HG02610 (cell line): ENCODE measurements at regions not wholly inside any gene's neighbourhood (a gene's known extent, or its start where the extent isn't known, plus 50 kb on each side); places are given as distances from the start of the nearest gene placed in this dataset.

ENCODE experiments used
- ATAC-seq: cut with Tn5 transposase; IDR thresholded peaks from one replicate; pipeline ENCODE4 v1.9.1; 2021; ENCODE audit warnings: mild to moderate bottlenecking, moderate library complexity; ENCODE audit not compliant: unreplicated experiment

GRCh38 chr7:49244543-49244942 is 320.2 kb downstream of the CDC14C start:
- ATAC-seq, result no peak

GRCh38 chr7:49245062-49245461 is 320.7 kb downstream of the CDC14C start:
- ATAC-seq, result no peak

- ATAC-seq, result no peak
Observed at GRCh38 chr7:49247759-49248158, 323.4 kb downstream of the CDC14C start.

GRCh38 chr7:49255054-49255453 is 330.7 kb downstream of the CDC14C start:
- ATAC-seq, result no peak

- ATAC-seq, result no peak
Observed at GRCh38 chr7:49260538-49260937, 336.2 kb downstream of the CDC14C start.

GRCh38 chr7:49261928-49262327 is 337.6 kb downstream of the CDC14C start:
- ATAC-seq, result no peak

GRCh38 chr7:49264530-49264929 is 340.2 kb downstream of the CDC14C start:
- ATAC-seq, result no peak

GRCh38 chr7:49273897-49274296 is 349.6 kb downstream of the CDC14C start:
- ATAC-seq, result no peak

GRCh38 chr7:49279891-49280290 is 355.5 kb downstream of the CDC14C start:
- no peak for ATAC-seq

- ATAC-seq, result no peak
Observed at GRCh38 chr7:49287653-49288052, 363.3 kb downstream of the CDC14C start.

- ATAC-seq, result no peak
Observed at GRCh38 chr7:49294611-49295010, 370.3 kb downstream of the CDC14C start.

- no peak for ATAC-seq
Observed at GRCh38 chr7:49295146-49295545, 370.8 kb downstream of the CDC14C start.

- ATAC-seq, result no peak
Observed at GRCh38 chr7:49297958-49298357, 373.6 kb downstream of the CDC14C start.

- no peak for ATAC-seq
Observed at GRCh38 chr7:49308787-49309186, 384.4 kb downstream of the CDC14C start.

GRCh38 chr7:49320083-49320482 is 395.7 kb downstream of the CDC14C start:
- no peak for ATAC-seq

GRCh38 chr7:49321843-49322242 is 397.5 kb downstream of the CDC14C start:
- no peak for ATAC-seq

- no peak for ATAC-seq
Observed at GRCh38 chr7:49322476-49322875, 398.1 kb downstream of the CDC14C start.

- no peak for ATAC-seq
Observed at GRCh38 chr7:49324040-49324439, 399.7 kb downstream of the CDC14C start.

GRCh38 chr7:49324707-49325106 is 400.4 kb downstream of the CDC14C start:
- ATAC-seq, result no peak

GRCh38 chr7:49325571-49325970 is 401.2 kb downstream of the CDC14C start:
- no peak for ATAC-seq

- ATAC-seq, result no peak
Observed at GRCh38 chr7:49327155-49327554, 402.8 kb downstream of the CDC14C start.

GRCh38 chr7:49333180-49333881 is 409.0 kb downstream of the CDC14C start:
- ATAC-seq, result no peak

GRCh38 chr7:49341849-49342248 is 417.5 kb downstream of the CDC14C start:
- ATAC-seq, result no peak
